Activated naive CD4-positive, alpha-beta T cell treated with anti-CD3 and anti-CD28 coated beads for 36 hours (primary cell): ENCODE measurements at regions not wholly inside any gene's neighbourhood (a gene's known extent, or its start where the extent isn't known, plus 50 kb on each side); places are given as distances from the start of the nearest gene placed in this dataset.

Source experiments
- CTCF ChIA-PET: fragments of 350-600 bp; sonication (Branson Sonifier 250); formaldehyde crosslinking; loops from one replicate; lab custom pipeline; 2021; ENCODE audit warnings: antibody characterized with exemption; lab: Charles Lee
- DNase-seq: peaks from one replicate; pipeline ENCODE4 v3.0.0-alpha.2; 2020
- H3K27ac Mint-ChIP-seq: one replicate; pipeline ENCODE4 v1.8.0; 2021; ENCODE audit warnings: mild to moderate bottlenecking, mixed read lengths
- H3K27me3 Mint-ChIP-seq: one replicate; pipeline ENCODE4 v1.8.0; 2021; ENCODE audit warnings: low read depth, mixed read lengths
- H3K36me3 Mint-ChIP-seq: one replicate; pipeline ENCODE4 v1.8.0; 2021; ENCODE audit warnings: low read depth, mixed read lengths
- H3K4me1 Mint-ChIP-seq: one replicate; pipeline ENCODE4 v1.8.0; 2021; ENCODE audit warnings: low read depth, mixed read lengths
- H3K4me3 Mint-ChIP-seq: one replicate; pipeline ENCODE4 v1.8.0; 2021; ENCODE audit warnings: mild to moderate bottlenecking, moderate library complexity, mixed read lengths
- H3K9me3 Mint-ChIP-seq: one replicate; pipeline ENCODE4 v1.8.0; 2021; ENCODE audit warnings: mixed read lengths
- intact Hi-C: fragments of 100-400 bp; cut with micrococcal nuclease; formaldehyde crosslinking; loops from one replicate; pipeline ENCODE4 v1.15.1; 2023

DNA sequence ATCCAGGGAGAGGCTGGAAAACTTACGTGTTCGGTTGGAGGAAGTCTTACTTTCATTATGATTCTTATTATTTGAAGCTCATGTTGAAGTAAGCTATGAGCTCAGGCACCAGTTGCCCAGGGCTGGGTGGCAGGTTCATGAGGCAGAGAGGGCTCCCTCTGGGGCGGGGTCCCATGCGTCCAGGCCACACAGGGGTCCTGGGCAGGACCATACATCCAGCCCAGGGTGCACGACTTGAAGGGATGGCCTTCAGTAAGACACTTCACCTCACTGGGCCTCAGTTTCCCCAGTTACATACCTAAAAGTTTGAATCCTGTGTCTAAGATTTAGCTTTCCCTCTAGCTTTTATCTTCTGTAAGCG lies 107.3 kb upstream of the B3GAT1 start:
- H3K4me1 Mint-ChIP-seq = no peaks in the 10 kb centered on the region
- no peak overlapping the region for H3K27ac Mint-ChIP-seq
- H3K9me3 Mint-ChIP-seq = peaks cover 3% of the 10 kb centered on the region
- no peak for DNase-seq
- no peaks in the 10 kb centered on the region for H3K36me3 Mint-ChIP-seq
- no peak overlapping the region for H3K4me3 Mint-ChIP-seq
- peaks cover 5% of the 10 kb centered on the region for H3K27me3 Mint-ChIP-seq
- intact Hi-C loops = no loop called here
- CTCF ChIA-PET = no interaction called here

- Mint-ChIP-seq H3K27me3 (peaks cover 5% of the 10 kb centered on the region), H3K27ac (no peak overlapping the region), H3K9me3 (peaks cover 3% of the 10 kb centered on the region), H3K36me3 (no peaks in the 10 kb centered on the region), H3K4me3 (no peak overlapping the region), H3K4me1 (no peaks in the 10 kb centered on the region)
- CTCF ChIA-PET = no interaction called here
- intact Hi-C loops = no loop called here
- DNase-seq = no peak
Observed at GRCh38 chr11:134518616-134519389, 106.8 kb upstream of the B3GAT1 start.

- no peak overlapping the region for H3K4me3 Mint-ChIP-seq
- intact Hi-C loops = no loop called here
Observed at GRCh38 chr11:134517621-134518293, 105.7 kb upstream of the B3GAT1 start.

GRCh38 chr11:134517115-134517514 lies 105.1 kb upstream of the B3GAT1 start:
- H3K36me3 Mint-ChIP-seq = no peaks in the 10 kb centered on the region
- intact Hi-C loops = no loop called here

More at GRCh38 chr11:134517621-134518293, 105.7 kb upstream of the B3GAT1 start:
- Mint-ChIP-seq H3K36me3 (no peaks in the 10 kb centered on the region), H3K27ac (no peak overlapping the region), H3K9me3 (no peaks in the 10 kb centered on the region), H3K27me3 (peaks cover 5% of the 10 kb centered on the region), H3K4me1 (no peaks in the 10 kb centered on the region)
- no peak for DNase-seq
- CTCF ChIA-PET = no interaction called here

DNA sequence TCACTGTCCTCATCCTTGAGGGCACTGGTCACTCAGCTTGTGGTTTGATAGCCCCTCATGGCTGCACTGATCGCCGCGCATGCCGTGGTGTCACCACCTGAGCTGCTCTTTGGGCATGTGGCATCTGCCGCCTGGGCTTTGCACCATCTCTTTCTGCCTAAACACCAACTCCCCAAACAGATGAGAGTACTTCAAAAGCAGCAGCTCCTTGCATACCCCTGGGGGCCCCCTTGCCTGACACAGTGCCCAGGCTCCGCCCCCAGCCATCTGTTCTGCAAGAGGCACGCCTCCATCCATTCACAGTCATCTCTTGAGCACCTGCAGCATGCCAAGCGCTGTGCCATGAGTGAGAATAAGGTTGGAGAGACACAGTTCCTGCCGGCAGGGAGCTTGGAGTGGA lies 104.5 kb upstream of the B3GAT1 start:
- Mint-ChIP-seq H3K9me3 (no peaks in the 10 kb centered on the region), H3K27ac (no peak overlapping the region), H3K36me3 (no peaks in the 10 kb centered on the region), H3K4me3 (no peak overlapping the region), H3K4me1 (no peaks in the 10 kb centered on the region), H3K27me3 (peaks cover 3% of the 10 kb centered on the region)
- no peak for DNase-seq
- CTCF ChIA-PET = no interaction called here
- intact Hi-C loops = no loop called here

More at GRCh38 chr11:134517115-134517514, 105.1 kb upstream of the B3GAT1 start:
- no peaks in the 10 kb centered on the region for H3K9me3 Mint-ChIP-seq
- peaks cover 4% of the 10 kb centered on the region for H3K27me3 Mint-ChIP-seq
- CTCF ChIA-PET = no interaction called here
- no peaks in the 10 kb centered on the region for H3K4me1 Mint-ChIP-seq
- DNase-seq = no peak
- no peak overlapping the region for H3K27ac Mint-ChIP-seq
- no peak overlapping the region for H3K4me3 Mint-ChIP-seq

GRCh38 chr11:134515081-134515960 lies 103.3 kb upstream of the B3GAT1 start:
- H3K9me3 Mint-ChIP-seq = no peaks in the 10 kb centered on the region
- no peak overlapping the region for H3K4me3 Mint-ChIP-seq
- H3K4me1 Mint-ChIP-seq = no peaks in the 10 kb centered on the region
- H3K36me3 Mint-ChIP-seq = no peaks in the 10 kb centered on the region
- peaks cover 7% of the 10 kb centered on the region for H3K27me3 Mint-ChIP-seq
- intact Hi-C loops = no loop called here
- CTCF ChIA-PET = no interaction called here
- no peak overlapping the region for H3K27ac Mint-ChIP-seq
- DNase-seq = no peak

- intact Hi-C loops = no loop called here
- H3K9me3 Mint-ChIP-seq = no peaks in the 10 kb centered on the region
- H3K4me1 Mint-ChIP-seq = no peaks in the 10 kb centered on the region
- no peak for DNase-seq
- peaks cover 4% of the 10 kb centered on the region for H3K27me3 Mint-ChIP-seq
- no peak overlapping the region for H3K27ac Mint-ChIP-seq
- H3K4me3 Mint-ChIP-seq = no peak overlapping the region
- CTCF ChIA-PET = no interaction called here
- no peaks in the 10 kb centered on the region for H3K36me3 Mint-ChIP-seq
Observed at GRCh38 chr11:134514354-134514951, 102.4 kb upstream of the B3GAT1 start.

GRCh38 chr11:134513585-134514120 lies 101.6 kb upstream of the B3GAT1 start:
- Mint-ChIP-seq H3K9me3 (no peaks in the 10 kb centered on the region), H3K4me1 (no peaks in the 10 kb centered on the region), H3K4me3 (no peak overlapping the region), H3K27ac (no peak overlapping the region), H3K27me3 (peaks cover 4% of the 10 kb centered on the region), H3K36me3 (no peaks in the 10 kb centered on the region)
- CTCF ChIA-PET = no interaction called here
- intact Hi-C loops = no loop called here
- no peak for DNase-seq

DNA sequence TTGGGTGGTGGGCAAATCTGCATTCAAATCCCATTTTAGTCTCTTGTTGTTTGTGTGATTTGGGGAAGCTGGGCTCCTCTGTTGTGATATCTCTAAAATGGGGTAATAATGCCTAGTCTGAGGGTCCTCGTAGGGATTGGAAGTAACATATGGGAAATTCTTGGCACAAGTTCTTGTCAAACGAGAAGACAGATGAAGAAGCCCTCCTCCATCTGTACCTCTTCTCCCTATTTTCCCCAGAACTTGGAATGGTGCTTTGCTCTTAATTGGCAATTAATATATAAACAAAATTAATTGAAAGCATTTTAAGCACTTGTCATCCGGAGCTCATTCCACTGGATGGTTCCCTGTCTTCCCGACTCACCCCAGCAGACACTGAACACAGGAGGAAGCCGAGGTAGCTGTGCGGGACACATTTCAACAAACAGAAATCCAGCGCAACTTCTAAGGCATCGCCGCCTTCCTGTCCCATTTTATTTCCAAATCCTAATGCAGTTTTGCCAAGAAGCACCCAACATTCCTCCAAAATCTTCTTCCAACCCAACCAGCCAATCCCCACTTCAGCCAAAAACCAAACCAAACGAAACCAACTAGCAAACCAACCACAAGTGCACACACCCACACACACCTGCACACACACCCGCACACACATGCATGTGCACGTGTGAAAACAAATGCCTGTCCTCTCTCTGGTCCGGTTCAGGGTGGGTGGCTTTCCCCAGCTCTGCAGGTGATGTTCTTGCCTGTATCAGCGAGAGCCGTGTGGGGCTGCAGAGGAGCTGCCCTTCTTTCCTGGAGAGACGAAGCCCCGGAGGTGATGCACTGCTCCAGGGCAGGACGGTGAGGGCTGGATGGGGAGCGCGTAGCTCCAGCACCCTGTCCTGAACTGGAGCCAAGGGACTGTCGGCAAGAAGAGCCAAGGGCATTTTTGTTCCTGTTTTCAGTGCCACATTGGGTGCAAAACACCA lies 100.8 kb upstream of the B3GAT1 start:
- H3K4me1 Mint-ChIP-seq = no peaks in the 10 kb centered on the region
- intact Hi-C loops = no loop called here
- no peak for DNase-seq
- H3K36me3 Mint-ChIP-seq = no peaks in the 10 kb centered on the region
- CTCF ChIA-PET = interaction anchor here (0.6 kb wide), 1 partner anchor 356 kb away, joined by 4 read pairs; no protein-coding TSS in a partner anchor
- H3K27ac Mint-ChIP-seq = no peak overlapping the region
- H3K9me3 Mint-ChIP-seq = no peaks in the 10 kb centered on the region
- H3K27me3 Mint-ChIP-seq = peaks cover 4% of the 10 kb centered on the region
- H3K4me3 Mint-ChIP-seq = no peak overlapping the region

DNA sequence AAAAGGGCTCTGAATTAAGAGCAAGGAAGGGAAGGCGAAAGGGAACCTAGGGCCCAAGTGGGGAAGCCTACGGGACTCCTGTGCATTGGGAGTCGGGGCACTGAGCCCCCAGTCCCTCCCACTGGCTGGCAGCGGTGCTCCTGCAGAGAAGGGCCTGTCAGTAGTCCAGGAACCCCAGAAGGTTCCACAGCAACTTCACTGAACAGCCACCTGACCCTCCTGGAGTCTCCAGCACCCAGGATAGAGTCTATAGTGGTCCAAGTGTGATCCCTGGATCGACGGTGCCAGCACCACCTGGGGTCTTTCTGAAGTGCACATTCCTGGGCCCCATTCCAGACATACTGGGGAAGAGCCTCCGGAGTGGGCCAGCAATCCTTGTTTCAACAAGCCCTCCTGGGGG lies 100.0 kb upstream of the B3GAT1 start:
- CTCF ChIA-PET = interaction anchor here (0.6 kb wide), 1 partner anchor 356 kb away, joined by 4 read pairs; no protein-coding TSS in a partner anchor
- intact Hi-C loops = no loop called here
- Mint-ChIP-seq H3K9me3 (no peaks in the 10 kb centered on the region), H3K27me3 (peaks cover 4% of the 10 kb centered on the region), H3K36me3 (no peaks in the 10 kb centered on the region), H3K4me1 (no peaks in the 10 kb centered on the region), H3K27ac (no peak overlapping the region), H3K4me3 (no peak overlapping the region)
- no peak for DNase-seq

DNA sequence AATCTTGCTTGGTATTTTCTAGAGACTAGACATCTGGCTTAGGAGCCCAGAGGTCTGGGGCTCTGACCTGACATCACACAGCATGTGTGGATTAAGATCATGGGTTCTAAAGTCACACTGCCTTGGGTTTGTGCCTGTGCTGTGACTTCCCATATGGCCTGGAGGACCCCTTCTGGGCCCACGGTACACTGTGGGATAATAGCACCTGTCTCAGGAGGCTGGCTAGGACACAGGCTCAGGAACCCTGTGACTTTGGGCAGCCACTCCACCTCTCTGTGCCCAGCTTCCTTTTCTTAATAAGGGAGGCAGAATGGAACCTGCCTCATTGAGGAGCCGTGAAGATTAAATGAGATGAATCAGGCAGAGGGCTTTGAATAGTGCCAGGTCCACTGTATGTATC lies 99.2 kb upstream of the B3GAT1 start:
- Mint-ChIP-seq H3K36me3 (no peaks in the 10 kb centered on the region), H3K9me3 (no peaks in the 10 kb centered on the region), H3K27ac (no peak overlapping the region), H3K27me3 (peaks cover 4% of the 10 kb centered on the region), H3K4me1 (no peaks in the 10 kb centered on the region), H3K4me3 (no peak overlapping the region)
- no peak for DNase-seq
- intact Hi-C loops = no loop called here
- CTCF ChIA-PET = no interaction called here
